GM21619 (cell line): ENCODE measurements at regions not wholly inside any gene's neighbourhood (a gene's known extent, or its start where the extent isn't known, plus 50 kb on each side); places are given as distances from the start of the nearest gene placed in this dataset.
A peak's percentile ranks its signal among the peaks of the same experiment; 100 is the strongest.
"Not testable (repeated sequence)": the region's sequence is repeated elsewhere in the genome, so short reads cannot be mapped to it uniquely, and the experiment has no call there.

ENCODE experiments used
- ATAC-seq: cut with Tn5 transposase; IDR thresholded peaks from one replicate; pipeline ENCODE4 v1.9.1; 2021; ENCODE audit not compliant: unreplicated experiment

- no peak for ATAC-seq
Observed at GRCh38 chr1:55448261-55448660, 233.1 kb upstream of the USP24 start.

GRCh38 chr1:55447488-55447887 is 232.3 kb upstream of the USP24 start:
- ATAC-seq: no peak

DNA sequence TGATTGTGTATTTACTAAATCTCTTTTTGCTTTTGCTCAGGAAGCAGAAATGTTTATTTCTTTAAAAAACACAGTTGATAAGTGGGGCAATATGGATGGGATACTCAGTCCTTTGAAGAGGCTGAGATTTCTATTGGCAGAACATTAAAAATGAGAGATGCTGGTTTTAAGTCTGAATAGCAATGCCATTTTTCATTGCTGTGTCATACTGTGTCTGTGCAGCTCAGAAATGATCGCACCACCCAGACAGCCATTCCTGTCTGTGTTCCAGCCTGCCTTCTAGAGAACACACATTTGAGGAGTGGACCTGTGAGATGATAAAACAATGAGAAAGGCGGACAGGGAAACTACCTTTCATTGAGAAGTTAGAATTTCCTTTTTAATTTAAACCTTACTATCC is 231.2 kb upstream of the USP24 start:
- no peak for ATAC-seq

GRCh38 chr1:55445416-55445815 is 230.3 kb upstream of the USP24 start:
- peak; percentile 73 for ATAC-seq

DNA sequence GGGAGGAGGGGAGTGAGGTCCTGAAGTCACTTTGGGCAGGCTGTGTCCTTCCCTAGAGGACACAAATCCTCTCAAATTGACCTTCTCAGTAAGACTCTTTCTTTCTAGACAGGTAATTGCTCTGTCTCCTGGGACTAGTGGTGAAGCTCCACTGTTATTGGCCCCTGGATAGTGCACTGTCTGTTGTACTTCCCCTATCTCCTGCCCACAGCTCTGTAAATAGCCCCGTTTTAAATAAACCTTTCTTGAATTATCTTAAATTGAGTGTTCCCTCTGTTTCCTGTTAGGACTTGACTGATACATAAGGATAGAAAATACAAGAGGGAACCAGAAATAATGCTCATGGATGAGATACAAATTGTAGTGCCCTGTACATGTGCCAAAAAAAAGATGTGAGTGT is 229.5 kb upstream of the USP24 start:
- no peak for ATAC-seq

- no peak for ATAC-seq
Observed at GRCh38 chr1:55443175-55443915, 228.2 kb upstream of the USP24 start.

DNA sequence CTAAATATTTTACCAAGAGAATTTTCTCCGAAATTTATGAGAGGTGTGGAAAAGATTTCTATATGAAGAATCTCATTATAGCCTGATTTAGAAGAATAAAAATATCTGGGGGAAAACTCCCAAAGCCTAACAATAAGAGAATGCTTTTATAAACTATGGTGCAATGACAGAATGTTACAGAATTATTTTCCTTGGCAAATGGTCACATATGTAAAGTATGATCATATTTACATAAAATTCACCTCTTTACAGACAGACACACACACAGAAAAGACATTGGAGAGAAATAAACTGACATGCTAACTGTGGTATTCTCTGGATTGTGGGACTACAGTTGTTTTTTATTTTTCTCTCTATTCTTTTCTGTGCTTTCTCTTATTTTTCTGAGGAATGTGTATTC is 226.3 kb upstream of the USP24 start:
- ATAC-seq: no peak

GRCh38 chr1:55437692-55438091 is 222.5 kb upstream of the USP24 start:
- ATAC-seq: no peak

GRCh38 chr1:55430720-55431119 is 215.6 kb upstream of the USP24 start:
- not testable (repeated sequence) for ATAC-seq

GRCh38 chr1:55430206-55430605 is 215.0 kb upstream of the USP24 start:
- not testable (repeated sequence) for ATAC-seq

GRCh38 chr1:55428944-55429931 is 214.1 kb upstream of the USP24 start:
- no peak for ATAC-seq

- ATAC-seq: no peak
Observed at GRCh38 chr1:55428231-55428630, 213.1 kb upstream of the USP24 start.

- ATAC-seq: no peak
Observed at GRCh38 chr1:55427606-55428005, 212.4 kb upstream of the USP24 start.

DNA sequence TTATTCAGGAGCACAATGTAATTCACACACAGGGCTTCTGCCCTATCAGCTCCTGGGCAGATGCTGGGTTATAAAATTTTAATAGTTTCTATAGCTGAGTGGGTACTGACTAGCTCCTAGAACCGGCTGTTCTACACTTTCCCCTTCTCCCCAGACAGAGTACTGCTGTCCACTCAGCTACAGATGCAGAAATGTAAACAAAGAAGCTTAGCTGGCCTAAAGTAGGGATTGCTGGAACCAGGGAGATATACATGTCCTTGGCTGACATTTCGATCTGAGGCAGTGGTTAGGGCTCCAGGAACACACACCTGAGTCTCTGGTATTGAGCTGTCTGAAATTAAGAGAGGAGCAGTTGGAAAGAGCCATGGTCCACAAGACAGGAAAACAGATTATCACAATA is 211.5 kb upstream of the USP24 start:
- no peak for ATAC-seq

DNA sequence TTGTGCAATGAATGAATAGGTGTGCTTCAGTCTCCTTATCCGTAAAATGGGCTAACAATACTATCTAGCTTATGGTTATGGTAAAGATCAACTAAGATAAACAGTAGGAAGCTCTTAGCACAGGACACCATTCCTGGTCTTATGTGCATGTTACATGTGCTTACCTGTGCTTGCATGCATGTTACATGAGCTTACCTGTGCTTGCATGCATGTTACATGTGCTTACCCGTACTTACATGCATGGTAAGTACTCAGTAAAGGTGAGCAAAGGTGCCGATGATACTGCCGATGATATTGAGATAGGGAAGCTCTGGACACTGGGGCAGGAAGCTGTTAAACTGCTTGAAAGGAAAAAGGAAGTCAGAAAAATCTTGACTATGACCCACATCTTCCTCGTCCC is 211.0 kb upstream of the USP24 start:
- ATAC-seq: no peak

DNA sequence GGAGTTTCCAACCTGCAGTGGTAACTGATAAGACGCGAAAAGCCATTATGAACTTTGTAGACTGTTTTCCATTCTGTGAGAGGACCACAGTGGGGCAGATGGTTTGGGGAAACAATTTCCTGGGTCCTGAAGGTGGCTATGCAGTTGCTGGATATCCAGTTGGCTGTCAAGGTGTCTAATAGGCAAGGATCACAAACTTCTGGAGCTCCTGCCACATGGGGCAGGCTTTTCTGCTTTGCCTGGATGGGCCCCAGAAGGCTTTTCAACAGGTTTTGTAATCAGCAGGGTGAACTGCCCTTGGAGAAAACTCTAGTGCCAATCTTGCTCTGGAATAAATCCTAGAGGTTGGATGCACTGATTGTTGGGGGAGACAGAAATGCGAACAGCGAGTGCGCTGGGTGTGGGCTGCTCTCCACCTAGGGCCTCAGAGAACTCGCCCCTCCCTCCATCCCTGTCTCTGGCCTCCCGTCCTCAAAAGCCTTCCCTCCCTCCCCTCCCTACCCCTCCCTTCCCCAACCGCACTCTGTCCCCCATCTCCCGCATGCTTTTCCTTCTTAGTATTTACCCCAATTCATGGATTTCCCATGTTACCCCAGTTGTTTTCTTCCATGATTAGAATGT is 210.3 kb upstream of the USP24 start:
- ATAC-seq: no peak

GRCh38 chr1:55423376-55423775 is 208.2 kb upstream of the USP24 start:
- no peak for ATAC-seq

DNA sequence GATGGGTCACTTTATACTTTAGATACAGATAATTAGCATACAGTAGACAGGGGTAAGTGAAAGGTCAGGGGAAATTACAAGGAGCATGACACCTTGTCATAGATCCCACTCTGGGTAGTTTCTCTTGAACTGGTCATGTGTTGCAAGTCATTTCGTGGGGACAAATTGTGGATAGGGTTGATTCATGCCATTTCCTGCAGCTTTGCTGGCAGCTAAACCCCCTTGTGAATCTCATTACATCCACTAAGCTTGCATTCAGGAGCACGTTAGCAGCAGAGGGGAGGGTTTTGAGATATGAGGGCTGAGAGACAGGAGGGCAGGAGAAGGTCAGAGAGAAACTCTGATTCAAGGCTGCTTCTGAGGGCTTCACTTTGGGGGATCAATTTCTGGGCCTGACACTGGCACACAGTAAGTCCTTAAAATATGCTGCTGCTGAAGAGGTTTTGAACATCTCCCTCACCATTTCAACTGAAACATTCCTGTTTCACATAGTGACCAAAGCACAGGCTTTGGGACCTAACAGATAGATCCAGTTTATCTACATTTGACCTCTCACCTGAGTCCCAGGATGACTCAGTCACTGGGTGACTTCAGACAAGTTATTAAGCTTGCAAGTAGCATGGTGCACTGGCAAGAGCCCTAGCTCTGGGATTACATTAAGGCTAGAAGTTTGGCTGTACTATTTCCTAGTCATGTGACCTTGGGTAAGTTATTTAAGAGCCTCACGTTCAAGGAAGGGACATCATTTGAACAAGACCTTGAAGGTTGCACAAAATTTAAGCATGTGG is 206.0 kb upstream of the USP24 start:
- ATAC-seq: no peak

DNA sequence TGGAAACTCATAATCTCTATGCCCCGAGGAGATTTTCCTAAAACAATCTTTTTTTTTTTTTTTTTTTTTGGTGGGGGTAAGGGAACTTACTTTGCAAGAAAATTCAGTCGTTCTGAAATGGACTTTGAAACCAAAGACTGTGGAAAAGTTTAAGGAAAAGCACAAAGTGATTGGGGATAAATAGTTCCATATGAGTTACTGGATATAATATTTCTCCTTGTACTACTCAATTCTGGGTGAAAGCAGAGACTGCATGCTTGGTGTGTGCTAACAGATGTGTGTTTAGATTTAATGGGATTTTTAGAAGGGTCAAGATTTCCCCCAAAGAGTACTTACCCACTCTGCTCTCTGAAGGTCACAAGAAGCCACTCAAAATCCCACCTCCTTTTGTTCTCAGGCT is 204.9 kb upstream of the USP24 start:
- ATAC-seq: no peak

DNA sequence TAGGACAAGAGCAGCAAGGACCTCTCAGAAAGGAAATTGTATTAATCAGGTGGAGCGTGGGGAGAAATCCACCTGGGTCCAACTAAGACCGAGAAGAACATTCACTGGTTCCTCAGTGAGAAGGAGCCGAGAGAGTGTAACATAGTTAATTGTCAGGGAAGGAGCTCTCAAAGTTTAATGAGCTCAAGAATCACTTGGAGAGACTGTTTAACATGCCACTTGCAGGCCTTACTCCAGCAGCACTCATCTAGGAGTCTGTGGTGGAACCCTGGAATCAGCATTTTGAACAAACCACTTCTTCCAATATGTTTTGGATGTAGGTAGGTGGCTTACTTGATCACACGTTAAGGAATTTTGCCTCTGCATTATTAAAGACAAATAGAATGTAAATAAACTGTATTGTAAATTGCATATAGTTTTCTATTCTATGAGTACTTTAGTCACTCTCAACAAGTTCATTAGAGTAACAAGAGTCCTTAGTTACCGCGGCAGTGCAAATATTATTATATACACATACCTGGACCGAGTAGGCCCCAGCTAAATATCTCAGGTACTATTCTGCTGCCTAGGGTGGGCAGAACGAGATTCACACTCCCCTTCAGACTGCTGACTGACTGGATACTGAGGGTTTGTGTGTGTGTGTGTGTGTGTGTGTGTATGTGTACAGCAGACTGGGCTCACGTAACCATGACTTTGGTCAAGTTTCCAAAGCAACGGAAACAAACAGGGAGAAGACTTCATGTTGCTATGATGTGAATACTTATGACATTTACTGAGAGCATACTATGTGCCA is 203.2 kb upstream of the USP24 start:
- no peak for ATAC-seq
